GM23338 (cell line): ENCODE measurements at regions not wholly inside any gene's neighbourhood (a gene's known extent, or its start where the extent isn't known, plus 50 kb on each side); places are given as distances from the start of the nearest gene placed in this dataset.

Experiments
- ATAC-seq: fragments of 200-7000 bp; cut with Tn5 transposase; 3 replicates; pipeline ENCODE4 v1.9.1; 2020
- DNase-seq: peaks from one replicate; pipeline ENCODE4 v3.0.0-alpha.2; 2015; ENCODE audit warnings: low spot score
- H2AFZ ChIP-seq: fragments of 200-600 bp; sonication (generic); 2 replicates; pipeline ENCODE4 v1.8.0; 2016; ENCODE audit warnings: antibody characterized with exemption, mild to moderate bottlenecking, moderate library complexity
- H3F3A ChIP-seq: fragments of 200-600 bp; sonication (generic); replicated peaks from 2 replicates; pipeline ENCODE4 v1.8.0; 2017; ENCODE audit warnings: antibody characterized with exemption, mixed run types, low read depth
- H3K27ac ChIP-seq: fragments of 200-600 bp; sonication (generic); 2 replicates; pipeline ENCODE4 v1.6.1; 2016; ENCODE audit warnings: low read depth
- H3K27me3 ChIP-seq: fragments of 200-600 bp; sonication (generic); 2 replicates; pipeline ENCODE4 v1.8.0; 2016; ENCODE audit warnings: mild to moderate bottlenecking, mixed run types, moderate library complexity; ENCODE audit not compliant: insufficient read depth
- H3K36me3 ChIP-seq: fragments of 200-600 bp; sonication (generic); 2 replicates; pipeline ENCODE4 v1.8.0; 2016; ENCODE audit warnings: mild to moderate bottlenecking; ENCODE audit not compliant: insufficient read depth
- H3K4me1 ChIP-seq: fragments of 200-600 bp; sonication (generic); 2 replicates; pipeline ENCODE4 v1.8.0; 2016; ENCODE audit warnings: mild to moderate bottlenecking, moderate library complexity; ENCODE audit not compliant: insufficient read depth
- H3K4me2 ChIP-seq: fragments of 200-600 bp; sonication (generic); 2 replicates; pipeline ENCODE4 v1.7.1; 2017; ENCODE audit warnings: mixed run types
- H3K4me3 ChIP-seq: fragments of 200-600 bp; sonication (generic); 2 replicates; pipeline ENCODE4 v1.6.1; 2016; ENCODE audit warnings: mixed run types
- H3K79me2 ChIP-seq: fragments of 200-600 bp; sonication (generic); replicated peaks from 2 replicates; pipeline ENCODE4 v1.8.0; 2017; ENCODE audit warnings: mild to moderate bottlenecking; ENCODE audit not compliant: insufficient read depth
- H3K9me2 ChIP-seq: fragments of 200-600 bp; sonication (generic); 2 replicates; pipeline ENCODE4 v1.8.0; 2017; ENCODE audit not compliant: insufficient read depth
- H4K20me1 ChIP-seq: fragments of 200-600 bp; sonication (generic); replicated peaks from 2 replicates; pipeline ENCODE4 v1.8.0; 2017; ENCODE audit warnings: mild to moderate bottlenecking; ENCODE audit not compliant: insufficient read depth
- H3K27ac Mint-ChIP-seq: 2 replicates; pipeline ENCODE4 v1.8.0; 2020; ENCODE audit warnings: inconsistent platforms, mild to moderate bottlenecking, moderate library complexity, mixed read lengths
- H3K27me3 Mint-ChIP-seq: 3 replicates; pipeline ENCODE4 v1.8.0; 2022; ENCODE audit warnings: low read depth, mild to moderate bottlenecking, moderate library complexity, mixed read lengths, inconsistent platforms; ENCODE audit not compliant: insufficient read depth, poor library complexity
- H3K36me3 Mint-ChIP-seq: 3 replicates; pipeline ENCODE4 v1.8.0; 2021; ENCODE audit warnings: low read depth, mild to moderate bottlenecking, inconsistent platforms, moderate library complexity, mixed read lengths
- H3K4me1 Mint-ChIP-seq: 3 replicates; pipeline ENCODE4 v1.8.0; 2020; ENCODE audit warnings: mild to moderate bottlenecking, inconsistent platforms, mixed read lengths
- H3K4me3 Mint-ChIP-seq: 3 replicates; pipeline ENCODE4 v1.8.0; 2021; ENCODE audit warnings: moderate library complexity, mild to moderate bottlenecking, inconsistent platforms, mixed read lengths
- H3K9me3 Mint-ChIP-seq: 3 replicates; pipeline ENCODE4 v1.8.0; 2020; ENCODE audit warnings: moderate library complexity, mild to moderate bottlenecking, inconsistent platforms, mixed read lengths
- CREB1 ChIP-seq: fragments of 250-450 bp; sonication (Bioruptor Pico); IDR thresholded peaks from 2 replicates; pipeline ENCODE4 v1.5.0; 2020; ENCODE audit warnings: low read depth, mild to moderate bottlenecking, moderate library complexity
- EZH2 ChIP-seq: fragments of 200-600 bp; sonication (generic); IDR thresholded peaks from one replicate; pipeline ENCODE4 v1.8.0; 2017; ENCODE audit warnings: antibody characterized with exemption, mild to moderate bottlenecking, low read depth; ENCODE audit not compliant: unreplicated experiment
- NANOG ChIP-seq: IDR thresholded peaks from 2 replicates; pipeline ENCODE4 v1.6.1; 2016; ENCODE audit warnings: antibody characterized with exemption, borderline replicate concordance
- POLR2AphosphoS5 ChIP-seq: IDR thresholded peaks from 2 replicates; pipeline ENCODE4 v1.6.1; 2016; ENCODE audit warnings: antibody characterized with exemption, low read depth
- STAT1 ChIP-seq: IDR thresholded peaks from one replicate; pipeline ENCODE4 v1.6.1; 2016; ENCODE audit warnings: antibody characterized with exemption; ENCODE audit not compliant: unreplicated experiment
- ZNF114 ChIP-seq: fragments of 250-450 bp; sonication (Bioruptor Pico); IDR thresholded peaks from 2 replicates; pipeline ENCODE4 v1.5.0; 2020; ENCODE audit warnings: mild to moderate bottlenecking, moderate library complexity
- ZNF331 ChIP-seq: fragments of 250-450 bp; sonication (Bioruptor Pico); IDR thresholded peaks from 2 replicates; pipeline ENCODE4 v1.5.0; 2020; ENCODE audit warnings: low read depth, mild to moderate bottlenecking, moderate library complexity
- TF ChIP-seq, protein P1 (sequence below), 2 experiments: fragments of 200-600 bp in 1 of 2; sonication (generic) in 1 of 2; conservative IDR thresholded peaks; 2 replicates each; pipeline versions ENCODE4 v1.5.1 to v1.6.1; 2016 to 2017; ENCODE audit warnings: antibody characterized with exemption in 2 of 2, low read depth in 2 of 2, mild to moderate bottlenecking in 2 of 2, moderate library complexity in 1 of 2
- TF ChIP-seq, protein P2 (sequence below): IDR thresholded peaks from 2 replicates; pipeline ENCODE4 v1.6.1; 2016; ENCODE audit warnings: antibody characterized with exemption
- TF ChIP-seq, protein P3 (sequence below): fragments of 250-450 bp; sonication (Bioruptor Pico); IDR thresholded peaks from 2 replicates; pipeline ENCODE4 v1.5.0; 2020; ENCODE audit warnings: mild to moderate bottlenecking, moderate library complexity
- TF ChIP-seq, protein P4 (sequence below): IDR thresholded peaks from one replicate; pipeline ENCODE4 v1.6.1; 2018; ENCODE audit warnings: antibody characterized with exemption; ENCODE audit not compliant: unreplicated experiment

DNA sequence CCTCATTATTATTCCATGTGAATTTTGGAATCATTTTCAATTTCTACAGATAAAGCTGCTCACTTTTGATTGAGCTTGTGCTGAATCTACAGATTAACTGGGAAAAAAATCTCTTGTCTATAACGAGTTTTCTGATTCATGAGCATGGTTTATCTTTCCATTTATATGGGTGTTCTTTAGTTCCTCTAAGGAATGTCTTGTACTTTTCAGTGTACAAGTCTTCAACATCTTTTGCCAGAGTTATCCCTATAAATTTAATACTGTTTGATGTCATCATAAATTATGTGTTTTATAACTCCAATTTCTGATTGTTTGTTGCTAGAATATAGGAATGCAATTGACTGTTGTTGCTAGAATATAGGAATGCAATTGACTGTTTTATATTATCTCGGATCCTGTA, 533.8 kb downstream of the OLFM4 start:
- Histone ChIP-seq H3K79me2 (no peaks in the 10 kb centered on the region), H3K4me1 (no peaks in the 10 kb centered on the region), H3F3A (no peaks in the 10 kb centered on the region), H2AFZ (no peak overlapping the region), H3K27me3 (no peaks in the 10 kb centered on the region), H3K4me3 (no peak overlapping the region), H3K27ac (no peak overlapping the region), H3K4me2 (no peak overlapping the region), H3K36me3 (no peaks in the 10 kb centered on the region), H3K9me2 (no peaks in the 10 kb centered on the region), H4K20me1 (no peaks in the 10 kb centered on the region)
- Mint-ChIP-seq H3K4me3 (no peak overlapping the region), H3K27ac (no peak overlapping the region), H3K9me3 (no peaks in the 10 kb centered on the region), H3K36me3 (no peaks in the 10 kb centered on the region), H3K4me1 (no peaks in the 10 kb centered on the region), H3K27me3 (no peaks in the 10 kb centered on the region)
- TF ChIP-seq ZNF331 (CRISPR knock-in tag) (no peak), EZH2 (no peak), CREB1 (CRISPR knock-in tag) (no peak), NANOG (no peak), STAT1 (no peak), POLR2AphosphoS5 (no peak), ZNF114 (CRISPR knock-in tag) (no peak)
- TF ChIP-seq, protein P1, sequence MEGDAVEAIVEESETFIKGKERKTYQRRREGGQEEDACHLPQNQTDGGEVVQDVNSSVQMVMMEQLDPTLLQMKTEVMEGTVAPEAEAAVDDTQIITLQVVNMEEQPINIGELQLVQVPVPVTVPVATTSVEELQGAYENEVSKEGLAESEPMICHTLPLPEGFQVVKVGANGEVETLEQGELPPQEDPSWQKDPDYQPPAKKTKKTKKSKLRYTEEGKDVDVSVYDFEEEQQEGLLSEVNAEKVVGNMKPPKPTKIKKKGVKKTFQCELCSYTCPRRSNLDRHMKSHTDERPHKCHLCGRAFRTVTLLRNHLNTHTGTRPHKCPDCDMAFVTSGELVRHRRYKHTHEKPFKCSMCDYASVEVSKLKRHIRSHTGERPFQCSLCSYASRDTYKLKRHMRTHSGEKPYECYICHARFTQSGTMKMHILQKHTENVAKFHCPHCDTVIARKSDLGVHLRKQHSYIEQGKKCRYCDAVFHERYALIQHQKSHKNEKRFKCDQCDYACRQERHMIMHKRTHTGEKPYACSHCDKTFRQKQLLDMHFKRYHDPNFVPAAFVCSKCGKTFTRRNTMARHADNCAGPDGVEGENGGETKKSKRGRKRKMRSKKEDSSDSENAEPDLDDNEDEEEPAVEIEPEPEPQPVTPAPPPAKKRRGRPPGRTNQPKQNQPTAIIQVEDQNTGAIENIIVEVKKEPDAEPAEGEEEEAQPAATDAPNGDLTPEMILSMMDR (conservative IDR thresholded peaks at IDR 0.05; ENCODE audit: low read depth in 2 of 2) = no peak
- TF ChIP-seq, protein P2, sequence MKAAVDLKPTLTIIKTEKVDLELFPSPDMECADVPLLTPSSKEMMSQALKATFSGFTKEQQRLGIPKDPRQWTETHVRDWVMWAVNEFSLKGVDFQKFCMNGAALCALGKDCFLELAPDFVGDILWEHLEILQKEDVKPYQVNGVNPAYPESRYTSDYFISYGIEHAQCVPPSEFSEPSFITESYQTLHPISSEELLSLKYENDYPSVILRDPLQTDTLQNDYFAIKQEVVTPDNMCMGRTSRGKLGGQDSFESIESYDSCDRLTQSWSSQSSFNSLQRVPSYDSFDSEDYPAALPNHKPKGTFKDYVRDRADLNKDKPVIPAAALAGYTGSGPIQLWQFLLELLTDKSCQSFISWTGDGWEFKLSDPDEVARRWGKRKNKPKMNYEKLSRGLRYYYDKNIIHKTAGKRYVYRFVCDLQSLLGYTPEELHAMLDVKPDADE = no peak
- TF ChIP-seq, protein P3, sequence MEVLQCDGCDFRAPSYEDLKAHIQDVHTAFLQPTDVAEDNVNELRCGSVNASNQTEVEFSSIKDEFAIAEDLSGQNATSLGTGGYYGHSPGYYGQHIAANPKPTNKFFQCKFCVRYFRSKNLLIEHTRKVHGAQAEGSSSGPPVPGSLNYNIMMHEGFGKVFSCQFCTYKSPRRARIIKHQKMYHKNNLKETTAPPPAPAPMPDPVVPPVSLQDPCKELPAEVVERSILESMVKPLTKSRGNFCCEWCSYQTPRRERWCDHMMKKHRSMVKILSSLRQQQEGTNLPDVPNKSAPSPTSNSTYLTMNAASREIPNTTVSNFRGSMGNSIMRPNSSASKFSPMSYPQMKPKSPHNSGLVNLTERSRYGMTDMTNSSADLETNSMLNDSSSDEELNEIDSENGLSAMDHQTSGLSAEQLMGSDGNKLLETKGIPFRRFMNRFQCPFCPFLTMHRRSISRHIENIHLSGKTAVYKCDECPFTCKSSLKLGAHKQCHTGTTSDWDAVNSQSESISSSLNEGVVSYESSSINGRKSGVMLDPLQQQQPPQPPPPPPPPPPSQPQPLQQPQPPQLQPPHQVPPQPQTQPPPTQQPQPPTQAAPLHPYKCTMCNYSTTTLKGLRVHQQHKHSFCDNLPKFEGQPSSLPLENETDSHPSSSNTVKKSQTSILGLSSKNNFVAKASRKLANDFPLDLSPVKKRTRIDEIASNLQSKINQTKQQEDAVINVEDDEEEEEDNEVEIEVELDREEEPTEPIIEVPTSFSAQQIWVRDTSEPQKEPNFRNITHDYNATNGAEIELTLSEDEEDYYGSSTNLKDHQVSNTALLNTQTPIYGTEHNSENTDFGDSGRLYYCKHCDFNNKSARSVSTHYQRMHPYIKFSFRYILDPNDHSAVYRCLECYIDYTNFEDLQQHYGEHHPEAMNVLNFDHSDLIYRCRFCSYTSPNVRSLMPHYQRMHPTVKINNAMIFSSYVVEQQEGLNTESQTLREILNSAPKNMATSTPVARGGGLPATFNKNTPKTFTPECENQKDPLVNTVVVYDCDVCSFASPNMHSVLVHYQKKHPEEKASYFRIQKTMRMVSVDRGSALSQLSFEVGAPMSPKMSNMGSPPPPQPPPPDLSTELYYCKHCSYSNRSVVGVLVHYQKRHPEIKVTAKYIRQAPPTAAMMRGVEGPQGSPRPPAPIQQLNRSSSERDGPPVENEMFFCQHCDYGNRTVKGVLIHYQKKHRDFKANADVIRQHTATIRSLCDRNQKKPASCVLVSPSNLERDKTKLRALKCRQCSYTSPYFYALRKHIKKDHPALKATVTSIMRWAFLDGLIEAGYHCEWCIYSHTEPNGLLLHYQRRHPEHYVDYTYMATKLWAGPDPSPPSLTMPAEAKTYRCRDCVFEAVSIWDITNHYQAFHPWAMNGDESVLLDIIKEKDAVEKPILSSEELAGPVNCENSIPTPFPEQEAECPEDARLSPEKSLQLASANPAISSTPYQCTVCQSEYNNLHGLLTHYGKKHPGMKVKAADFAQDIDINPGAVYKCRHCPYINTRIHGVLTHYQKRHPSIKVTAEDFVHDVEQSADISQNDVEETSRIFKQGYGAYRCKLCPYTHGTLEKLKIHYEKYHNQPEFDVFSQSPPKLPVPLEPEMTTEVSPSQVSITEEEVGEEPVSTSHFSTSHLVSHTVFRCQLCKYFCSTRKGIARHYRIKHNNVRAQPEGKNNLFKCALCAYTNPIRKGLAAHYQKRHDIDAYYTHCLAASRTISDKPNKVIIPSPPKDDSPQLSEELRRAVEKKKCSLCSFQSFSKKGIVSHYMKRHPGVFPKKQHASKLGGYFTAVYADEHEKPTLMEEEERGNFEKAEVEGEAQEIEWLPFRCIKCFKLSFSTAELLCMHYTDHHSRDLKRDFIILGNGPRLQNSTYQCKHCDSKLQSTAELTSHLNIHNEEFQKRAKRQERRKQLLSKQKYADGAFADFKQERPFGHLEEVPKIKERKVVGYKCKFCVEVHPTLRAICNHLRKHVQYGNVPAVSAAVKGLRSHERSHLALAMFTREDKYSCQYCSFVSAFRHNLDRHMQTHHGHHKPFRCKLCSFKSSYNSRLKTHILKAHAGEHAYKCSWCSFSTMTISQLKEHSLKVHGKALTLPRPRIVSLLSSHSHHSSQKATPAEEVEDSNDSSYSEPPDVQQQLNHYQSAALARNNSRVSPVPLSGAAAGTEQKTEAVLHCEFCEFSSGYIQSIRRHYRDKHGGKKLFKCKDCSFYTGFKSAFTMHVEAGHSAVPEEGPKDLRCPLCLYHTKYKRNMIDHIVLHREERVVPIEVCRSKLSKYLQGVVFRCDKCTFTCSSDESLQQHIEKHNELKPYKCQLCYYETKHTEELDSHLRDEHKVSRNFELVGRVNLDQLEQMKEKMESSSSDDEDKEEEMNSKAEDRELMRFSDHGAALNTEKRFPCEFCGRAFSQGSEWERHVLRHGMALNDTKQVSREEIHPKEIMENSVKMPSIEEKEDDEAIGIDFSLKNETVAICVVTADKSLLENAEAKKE (CRISPR knock-in tag) = no peak
- TF ChIP-seq, protein P4, sequence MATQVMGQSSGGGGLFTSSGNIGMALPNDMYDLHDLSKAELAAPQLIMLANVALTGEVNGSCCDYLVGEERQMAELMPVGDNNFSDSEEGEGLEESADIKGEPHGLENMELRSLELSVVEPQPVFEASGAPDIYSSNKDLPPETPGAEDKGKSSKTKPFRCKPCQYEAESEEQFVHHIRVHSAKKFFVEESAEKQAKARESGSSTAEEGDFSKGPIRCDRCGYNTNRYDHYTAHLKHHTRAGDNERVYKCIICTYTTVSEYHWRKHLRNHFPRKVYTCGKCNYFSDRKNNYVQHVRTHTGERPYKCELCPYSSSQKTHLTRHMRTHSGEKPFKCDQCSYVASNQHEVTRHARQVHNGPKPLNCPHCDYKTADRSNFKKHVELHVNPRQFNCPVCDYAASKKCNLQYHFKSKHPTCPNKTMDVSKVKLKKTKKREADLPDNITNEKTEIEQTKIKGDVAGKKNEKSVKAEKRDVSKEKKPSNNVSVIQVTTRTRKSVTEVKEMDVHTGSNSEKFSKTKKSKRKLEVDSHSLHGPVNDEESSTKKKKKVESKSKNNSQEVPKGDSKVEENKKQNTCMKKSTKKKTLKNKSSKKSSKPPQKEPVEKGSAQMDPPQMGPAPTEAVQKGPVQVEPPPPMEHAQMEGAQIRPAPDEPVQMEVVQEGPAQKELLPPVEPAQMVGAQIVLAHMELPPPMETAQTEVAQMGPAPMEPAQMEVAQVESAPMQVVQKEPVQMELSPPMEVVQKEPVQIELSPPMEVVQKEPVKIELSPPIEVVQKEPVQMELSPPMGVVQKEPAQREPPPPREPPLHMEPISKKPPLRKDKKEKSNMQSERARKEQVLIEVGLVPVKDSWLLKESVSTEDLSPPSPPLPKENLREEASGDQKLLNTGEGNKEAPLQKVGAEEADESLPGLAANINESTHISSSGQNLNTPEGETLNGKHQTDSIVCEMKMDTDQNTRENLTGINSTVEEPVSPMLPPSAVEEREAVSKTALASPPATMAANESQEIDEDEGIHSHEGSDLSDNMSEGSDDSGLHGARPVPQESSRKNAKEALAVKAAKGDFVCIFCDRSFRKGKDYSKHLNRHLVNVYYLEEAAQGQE = no peak
- DNase-seq = no peak
- ATAC-seq = no peak
